CD1c-positive myeloid dendritic cell (primary cell): ENCODE measurements at regions not wholly inside any gene's neighbourhood (a gene's known extent, or its start where the extent isn't known, plus 50 kb on each side); places are given as distances from the start of the nearest gene placed in this dataset.

Source experiments
- DNase-seq: peaks from one replicate; pipeline ENCODE4 v3.0.0-alpha.2; 2016; ENCODE audit errors: extremely low spot score

GRCh38 chr6:166877906-166878305 is 78.4 kb downstream of the RNASET2 start:
- DNase-seq, result no peak

GRCh38 chr6:166877349-166877748 is 79.0 kb downstream of the RNASET2 start:
- no peak for DNase-seq

- DNase-seq, result no peak
These were observed 83.8 kb downstream of the RNASET2 start for GRCh38 chr6:166872531-166873009.

GRCh38 chr6:166870602-166871208 is 85.6 kb downstream of the RNASET2 start:
- no peak for DNase-seq

GRCh38 chr6:166866839-166867637 is 89.3 kb downstream of the RNASET2 start:
- DNase-seq, result no peak

GRCh38 chr6:166864333-166864732 is 92.0 kb downstream of the RNASET2 start:
- no peak for DNase-seq

GRCh38 chr6:166862978-166863530 is 93.3 kb downstream of the RNASET2 start:
- no peak for DNase-seq

- peak; percentile 7 for DNase-seq
These were observed 93.9 kb downstream of the RNASET2 start for GRCh38 chr6:166862287-166862977.

GRCh38 chr6:166861961-166862286 is 94.4 kb downstream of the RNASET2 start:
- no peak for DNase-seq

- DNase-seq, result no peak
These were observed 95.0 kb downstream of the RNASET2 start for GRCh38 chr6:166861304-166861703.

GRCh38 chr6:166860392-166860791 is 96.0 kb downstream of the RNASET2 start:
- no peak for DNase-seq

GRCh38 chr6:166855416-166855815 is 100.9 kb downstream of the RNASET2 start:
- no peak for DNase-seq

- no peak for DNase-seq
These were observed 102.7 kb downstream of the RNASET2 start for GRCh38 chr6:166853371-166854325.

- DNase-seq, result no peak
These were observed 103.8 kb downstream of the RNASET2 start for GRCh38 chr6:166852451-166852975.

- DNase-seq, result no peak
These were observed 104.4 kb downstream of the RNASET2 start for GRCh38 chr6:166851911-166852310.

- no peak for DNase-seq
These were observed 104.9 kb downstream of the RNASET2 start for GRCh38 chr6:166851426-166851825.

GRCh38 chr6:166850677-166851076 is 105.7 kb downstream of the RNASET2 start:
- DNase-seq, result no peak

- DNase-seq, result no peak
These were observed 106.6 kb downstream of the RNASET2 start for GRCh38 chr6:166849749-166850183.

- DNase-seq, result no peak
These were observed 107.2 kb downstream of the RNASET2 start for GRCh38 chr6:166848979-166849748.

GRCh38 chr6:166846446-166847142 is 109.8 kb downstream of the RNASET2 start:
- DNase-seq, result peak; percentile 18
